ENCODE measurements at regions not wholly inside any gene's neighbourhood (a gene's known extent, or its start where the extent isn't known, plus 50 kb on each side); places are given as distances from the start of the nearest gene placed in this dataset.

DNA sequence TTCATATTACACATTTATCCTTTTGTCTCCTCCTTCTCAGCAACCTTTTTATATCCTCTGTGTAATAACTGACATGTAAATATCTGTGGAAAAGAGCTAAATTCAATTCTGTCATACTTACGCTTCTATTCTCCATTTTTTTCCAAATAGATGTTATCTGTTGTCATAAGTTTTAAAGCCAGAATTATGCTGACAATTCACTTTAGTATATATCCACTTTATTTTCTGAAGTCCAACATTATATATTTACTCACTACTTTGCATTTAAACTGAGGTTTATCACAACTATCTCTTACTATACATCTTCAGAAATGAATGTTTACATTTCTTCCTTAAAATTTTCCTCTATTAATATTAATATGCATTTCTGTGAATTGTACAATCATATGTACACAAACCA, 247.9 kb upstream of the PCDH10 start:
- H3K36me3 Mint-ChIP-seq: no peaks in the 10 kb centered on the region
- peaks cover 2% of the 10 kb centered on the region for H3K9me3 Mint-ChIP-seq
- H3K4me1 Mint-ChIP-seq: no peaks in the 10 kb centered on the region
- no peaks in the 10 kb centered on the region for H3K27me3 Mint-ChIP-seq (ENCODE audit: low read depth)
- H3K4me3 Mint-ChIP-seq: no peak overlapping the region
- H3K27ac Mint-ChIP-seq: no peak overlapping the region
- no peak for DNase-seq (ENCODE audit: low spot score in 2 of 2, unreplicated experiment in 2 of 2)
- TF ChIP-seq, protein P1, sequence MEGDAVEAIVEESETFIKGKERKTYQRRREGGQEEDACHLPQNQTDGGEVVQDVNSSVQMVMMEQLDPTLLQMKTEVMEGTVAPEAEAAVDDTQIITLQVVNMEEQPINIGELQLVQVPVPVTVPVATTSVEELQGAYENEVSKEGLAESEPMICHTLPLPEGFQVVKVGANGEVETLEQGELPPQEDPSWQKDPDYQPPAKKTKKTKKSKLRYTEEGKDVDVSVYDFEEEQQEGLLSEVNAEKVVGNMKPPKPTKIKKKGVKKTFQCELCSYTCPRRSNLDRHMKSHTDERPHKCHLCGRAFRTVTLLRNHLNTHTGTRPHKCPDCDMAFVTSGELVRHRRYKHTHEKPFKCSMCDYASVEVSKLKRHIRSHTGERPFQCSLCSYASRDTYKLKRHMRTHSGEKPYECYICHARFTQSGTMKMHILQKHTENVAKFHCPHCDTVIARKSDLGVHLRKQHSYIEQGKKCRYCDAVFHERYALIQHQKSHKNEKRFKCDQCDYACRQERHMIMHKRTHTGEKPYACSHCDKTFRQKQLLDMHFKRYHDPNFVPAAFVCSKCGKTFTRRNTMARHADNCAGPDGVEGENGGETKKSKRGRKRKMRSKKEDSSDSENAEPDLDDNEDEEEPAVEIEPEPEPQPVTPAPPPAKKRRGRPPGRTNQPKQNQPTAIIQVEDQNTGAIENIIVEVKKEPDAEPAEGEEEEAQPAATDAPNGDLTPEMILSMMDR (IDR thresholded peaks at IDR 0.05; ENCODE audit: unreplicated experiment): no peak

DNA sequence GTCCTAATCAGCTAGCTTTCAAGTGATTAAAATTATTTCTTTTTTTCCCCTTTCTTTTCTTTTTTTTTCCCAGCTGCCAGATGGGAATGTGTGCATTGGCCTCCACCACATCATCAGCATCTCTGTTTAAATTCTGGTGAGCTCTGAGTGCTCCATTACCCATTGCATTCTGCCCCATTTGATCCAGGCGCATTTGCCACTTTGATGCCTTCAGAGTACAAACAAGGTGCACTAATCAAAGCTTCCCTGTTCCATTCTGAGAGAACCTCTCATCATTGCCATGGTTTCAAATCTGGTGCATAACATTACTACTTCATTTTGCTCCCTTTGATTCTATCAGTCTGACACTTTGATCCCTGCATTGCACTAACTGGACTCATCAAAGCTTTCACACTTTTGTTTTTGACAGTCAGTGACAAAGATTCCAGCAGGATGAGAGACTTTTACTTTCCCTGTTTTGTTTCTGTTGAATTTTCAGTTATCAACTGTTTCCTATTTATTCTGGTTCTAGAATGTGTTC, 238.8 kb upstream of the PCDH10 start:
- H3K9me3 Mint-ChIP-seq: peaks cover 5% of the 10 kb centered on the region
- H3K27me3 Mint-ChIP-seq (ENCODE audit: low read depth): no peaks in the 10 kb centered on the region
- H3K4me1 Mint-ChIP-seq: no peaks in the 10 kb centered on the region
- no peak overlapping the region for H3K4me3 Mint-ChIP-seq
- TF ChIP-seq, protein P1 (IDR thresholded peaks at IDR 0.05; ENCODE audit: unreplicated experiment): no peak
- no peak for DNase-seq (ENCODE audit: low spot score in 2 of 2, unreplicated experiment in 2 of 2)
- no peak overlapping the region for H3K27ac Mint-ChIP-seq
- no peaks in the 10 kb centered on the region for H3K36me3 Mint-ChIP-seq

DNA sequence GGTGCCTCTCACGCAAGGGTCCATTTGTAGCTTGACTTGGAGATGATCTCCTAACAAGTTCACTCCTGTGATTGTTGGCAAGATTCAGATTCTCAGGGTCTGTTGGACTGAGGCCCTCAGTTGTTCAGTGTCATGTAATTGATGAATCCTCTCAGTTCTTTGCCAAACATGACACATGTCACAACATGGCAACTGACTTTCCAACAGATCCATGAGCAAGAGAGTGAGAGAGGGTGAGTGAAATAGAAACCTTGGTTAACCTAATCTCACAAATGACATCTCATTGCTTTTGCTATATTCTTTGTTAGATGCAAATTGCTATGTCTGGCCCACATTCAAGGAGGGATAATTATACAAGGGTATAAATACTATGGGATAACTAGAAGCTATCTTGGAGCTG, 231.0 kb upstream of the PCDH10 start:
- Mint-ChIP-seq H3K9me3 (no peaks in the 10 kb centered on the region), H3K27me3 (ENCODE audit: low read depth) (no peaks in the 10 kb centered on the region), H3K4me1 (no peaks in the 10 kb centered on the region), H3K27ac (no peak overlapping the region), H3K4me3 (no peak overlapping the region), H3K36me3 (no peaks in the 10 kb centered on the region)
- TF ChIP-seq, protein P1 (IDR thresholded peaks at IDR 0.05; ENCODE audit: unreplicated experiment): no peak
- no peak for DNase-seq (ENCODE audit: low spot score in 2 of 2, unreplicated experiment in 2 of 2)

DNA sequence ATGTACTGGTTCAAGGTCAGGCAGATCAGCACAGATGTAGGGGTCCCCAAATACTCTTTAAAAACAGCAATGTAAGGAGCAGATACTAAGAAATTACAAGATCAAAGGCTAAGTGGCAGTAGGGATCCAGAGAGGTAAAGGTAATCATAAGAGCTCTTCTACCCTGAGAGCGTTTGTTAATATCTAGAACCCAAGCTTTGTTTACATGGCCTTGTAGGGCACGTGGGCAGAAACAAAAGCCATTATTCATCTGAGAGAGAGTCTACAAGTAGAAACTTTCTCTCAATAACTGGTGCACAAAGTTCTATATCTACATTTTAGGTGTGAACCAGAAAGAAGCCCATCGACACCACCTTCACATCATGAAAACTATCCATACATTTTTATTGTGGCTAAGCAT, 225.6 kb upstream of the PCDH10 start:
- Mint-ChIP-seq H3K4me3 (no peak overlapping the region), H3K9me3 (no peaks in the 10 kb centered on the region), H3K36me3 (no peaks in the 10 kb centered on the region), H3K4me1 (no peaks in the 10 kb centered on the region), H3K27me3 (ENCODE audit: low read depth) (no peaks in the 10 kb centered on the region), H3K27ac (no peak overlapping the region)
- DNase-seq (ENCODE audit: low spot score in 2 of 2, unreplicated experiment in 2 of 2): no peak
- TF ChIP-seq, protein P1 (IDR thresholded peaks at IDR 0.05; ENCODE audit: unreplicated experiment): no peak

DNA sequence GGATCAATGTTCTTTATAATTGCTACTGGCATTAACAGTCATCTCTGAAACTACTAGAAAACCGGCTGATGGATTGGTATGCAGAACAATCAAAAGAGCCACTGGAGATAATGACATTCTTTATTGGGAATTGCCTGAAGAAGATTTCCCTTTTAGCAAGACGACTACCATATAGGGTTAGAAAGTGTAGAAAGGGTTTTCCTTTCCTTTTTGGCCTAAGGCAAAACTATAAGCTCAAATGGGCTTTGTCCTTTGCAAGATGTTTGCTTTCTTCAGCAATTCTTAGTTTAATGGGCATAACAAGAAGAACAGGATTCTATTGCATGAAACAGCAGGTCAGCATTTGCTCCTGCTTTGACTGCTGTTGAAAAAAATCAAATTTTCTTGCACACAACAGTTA, 214.2 kb upstream of the PCDH10 start:
- TF ChIP-seq, protein P1 (IDR thresholded peaks at IDR 0.05; ENCODE audit: unreplicated experiment): no peak
- Mint-ChIP-seq H3K27ac (peak overlapping the region; percentile 25), H3K4me1 (peaks cover 17% of the 10 kb centered on the region), H3K36me3 (no peaks in the 10 kb centered on the region), H3K4me3 (no peak overlapping the region), H3K9me3 (peaks cover 6% of the 10 kb centered on the region), H3K27me3 (ENCODE audit: low read depth) (no peaks in the 10 kb centered on the region)
- DNase-seq (ENCODE audit: low spot score in 2 of 2, unreplicated experiment in 2 of 2): no peak

DNA sequence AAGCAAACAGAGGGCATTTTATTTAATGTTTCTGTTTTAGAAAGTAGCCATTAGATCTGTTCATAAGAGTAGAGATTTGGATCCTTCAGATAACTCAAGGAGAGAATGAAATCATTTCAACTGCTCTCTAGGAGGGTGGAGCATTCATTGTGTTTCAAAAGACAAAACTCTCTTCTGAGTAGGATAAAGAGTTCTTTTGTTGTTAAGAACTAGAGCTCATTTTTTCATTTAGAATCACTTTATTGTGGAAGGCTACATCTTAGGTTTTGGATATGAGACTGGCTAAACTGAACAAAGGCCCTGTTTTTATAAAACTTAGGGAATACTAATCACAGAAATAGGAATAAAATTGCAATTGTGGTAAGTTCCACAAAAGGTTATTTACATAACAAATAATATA, 193.9 kb upstream of the PCDH10 start:
- no peak overlapping the region for H3K27ac Mint-ChIP-seq
- no peak for DNase-seq (ENCODE audit: low spot score in 2 of 2, unreplicated experiment in 2 of 2)
- H3K27me3 Mint-ChIP-seq (ENCODE audit: low read depth): no peaks in the 10 kb centered on the region
- no peaks in the 10 kb centered on the region for H3K4me1 Mint-ChIP-seq
- H3K36me3 Mint-ChIP-seq: no peaks in the 10 kb centered on the region
- no peak overlapping the region for H3K4me3 Mint-ChIP-seq
- TF ChIP-seq, protein P1 (IDR thresholded peaks at IDR 0.05; ENCODE audit: unreplicated experiment): no peak
- H3K9me3 Mint-ChIP-seq: peaks cover 3% of the 10 kb centered on the region
